GM18519 (cell line): ENCODE measurements at regions not wholly inside any gene's neighbourhood (a gene's known extent, or its start where the extent isn't known, plus 50 kb on each side); places are given as distances from the start of the nearest gene placed in this dataset.

Experiments
- ATAC-seq: cut with Tn5 transposase; IDR thresholded peaks from one replicate; pipeline ENCODE4 v1.9.1; 2021; ENCODE audit warnings: mild to moderate bottlenecking, moderate library complexity; ENCODE audit not compliant: unreplicated experiment, low FRiP score

GRCh38 chr15:39304931-39305728 is 275.7 kb upstream of the THBS1 start:
- no peak for ATAC-seq

- no peak for ATAC-seq
Observed at GRCh38 chr15:39310633-39311032, 270.2 kb upstream of the THBS1 start.

GRCh38 chr15:39312984-39313383 is 267.9 kb upstream of the THBS1 start:
- peak; percentile 71 for ATAC-seq

GRCh38 chr15:39313467-39313866 is 267.4 kb upstream of the THBS1 start:
- no peak for ATAC-seq

- ATAC-seq: no peak
Observed at GRCh38 chr15:39313881-39314280, 267.0 kb upstream of the THBS1 start.

- no peak for ATAC-seq
Observed at GRCh38 chr15:39315206-39315850, 265.6 kb upstream of the THBS1 start.

GRCh38 chr15:39317225-39317624 is 263.7 kb upstream of the THBS1 start:
- no peak for ATAC-seq

GRCh38 chr15:39318231-39318630 is 262.6 kb upstream of the THBS1 start:
- no peak for ATAC-seq

GRCh38 chr15:39320355-39320754 is 260.5 kb upstream of the THBS1 start:
- ATAC-seq: no peak

GRCh38 chr15:39320886-39321285 is 260.0 kb upstream of the THBS1 start:
- no peak for ATAC-seq

- no peak for ATAC-seq
Observed at GRCh38 chr15:39321977-39322376, 258.9 kb upstream of the THBS1 start.

- no peak for ATAC-seq
Observed at GRCh38 chr15:39323157-39323556, 257.7 kb upstream of the THBS1 start.

- ATAC-seq: no peak
Observed at GRCh38 chr15:39323706-39324105, 257.2 kb upstream of the THBS1 start.

GRCh38 chr15:39326306-39326975 is 254.4 kb upstream of the THBS1 start:
- ATAC-seq: no peak

GRCh38 chr15:39327005-39327730 is 253.7 kb upstream of the THBS1 start:
- no peak for ATAC-seq

- ATAC-seq: no peak
Observed at GRCh38 chr15:39330061-39330460, 250.8 kb upstream of the THBS1 start.

GRCh38 chr15:39331584-39331983 is 249.3 kb upstream of the THBS1 start:
- no peak for ATAC-seq

- no peak for ATAC-seq
Observed at GRCh38 chr15:39332846-39333245, 248.0 kb upstream of the THBS1 start.

- ATAC-seq: no peak
Observed at GRCh38 chr15:39333393-39333792, 247.5 kb upstream of the THBS1 start.

- ATAC-seq: no peak
Observed at GRCh38 chr15:39333896-39334295, 247.0 kb upstream of the THBS1 start.

GRCh38 chr15:39336926-39337325 is 244.0 kb upstream of the THBS1 start:
- ATAC-seq: no peak
